Parathyroid adenoma (tissue), 2 donors: ENCODE measurements at regions not wholly inside any gene's neighbourhood (a gene's known extent, or its start where the extent isn't known, plus 50 kb on each side); places are given as distances from the start of the nearest gene placed in this dataset.

Experiments used
- H2AFZ ChIP-seq: fragments of 300-600 bp; sonication (generic); one replicate; pipeline ENCODE4 v1.7.0; 2017; ENCODE audit warnings: antibody characterized with exemption, mild to moderate bottlenecking
- H3K27ac ChIP-seq: fragments of 300-600 bp; sonication (generic); one replicate; pipeline ENCODE4 v1.7.0; 2017
- H3K27me3 ChIP-seq: fragments of 300-600 bp; sonication (generic); one replicate; pipeline ENCODE4 v1.7.0; 2017; ENCODE audit warnings: low read length; ENCODE audit not compliant: control insufficient read depth, insufficient read depth
- H3K36me3 ChIP-seq: fragments of 300-600 bp; sonication (generic); one replicate; pipeline ENCODE4 v1.7.0; 2017; ENCODE audit warnings: low read length; ENCODE audit not compliant: control insufficient read depth, insufficient read depth
- H3K4me1 ChIP-seq: fragments of 300-600 bp; sonication (generic); one replicate; pipeline ENCODE4 v1.7.0; 2017; ENCODE audit warnings: control low read depth
- H3K4me2 ChIP-seq: fragments of 300-600 bp; sonication (generic); one replicate; pipeline ENCODE4 v1.7.0; 2017; ENCODE audit warnings: low read length
- H3K4me3 ChIP-seq: fragments of 300-600 bp; sonication (generic); one replicate; pipeline ENCODE4 v1.7.0; 2017; ENCODE audit warnings: low read depth, low read length
- H3K79me2 ChIP-seq: fragments of 300-600 bp; sonication (generic); one replicate; pipeline ENCODE4 v1.7.0; 2017; ENCODE audit warnings: control low read depth
- H3K9ac ChIP-seq: fragments of 300-600 bp; sonication (generic); one replicate; pipeline ENCODE4 v1.7.0; 2017; ENCODE audit warnings: mild to moderate bottlenecking
- H3K9me3 ChIP-seq: fragments of 300-600 bp; sonication (generic); one replicate; pipeline ENCODE4 v1.7.0; 2017; ENCODE audit warnings: low read length; ENCODE audit not compliant: control insufficient read depth
- TF ChIP-seq, protein P1 (sequence below): fragments of 300-600 bp; sonication (generic); IDR thresholded peaks from one replicate; pipeline ENCODE4 v1.7.0; 2017; ENCODE audit warnings: antibody characterized with exemption, mild to moderate bottlenecking
- donor health status: primary hyperparathyroidism.

DNA sequence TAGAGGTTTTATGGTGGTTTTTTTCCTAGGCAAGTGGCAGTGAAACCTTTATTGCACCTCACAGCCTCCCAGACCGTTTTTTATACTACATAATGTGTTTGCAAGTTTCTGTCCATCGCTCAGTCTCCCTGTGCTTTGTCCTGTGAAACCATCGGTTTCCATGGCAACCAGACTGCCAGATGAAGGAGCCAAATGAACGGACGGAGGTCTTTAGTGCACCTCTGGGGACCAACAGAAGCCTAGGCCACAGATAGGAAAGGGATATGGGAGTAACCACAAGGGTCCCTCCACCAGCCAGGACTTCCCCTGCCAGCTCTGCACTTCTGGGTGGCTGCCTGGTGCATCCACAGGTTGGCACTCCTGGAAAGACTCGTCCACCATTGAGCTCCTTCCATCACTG lies 165.0 kb downstream of the CHST1 start:
- TF ChIP-seq, protein P1, sequence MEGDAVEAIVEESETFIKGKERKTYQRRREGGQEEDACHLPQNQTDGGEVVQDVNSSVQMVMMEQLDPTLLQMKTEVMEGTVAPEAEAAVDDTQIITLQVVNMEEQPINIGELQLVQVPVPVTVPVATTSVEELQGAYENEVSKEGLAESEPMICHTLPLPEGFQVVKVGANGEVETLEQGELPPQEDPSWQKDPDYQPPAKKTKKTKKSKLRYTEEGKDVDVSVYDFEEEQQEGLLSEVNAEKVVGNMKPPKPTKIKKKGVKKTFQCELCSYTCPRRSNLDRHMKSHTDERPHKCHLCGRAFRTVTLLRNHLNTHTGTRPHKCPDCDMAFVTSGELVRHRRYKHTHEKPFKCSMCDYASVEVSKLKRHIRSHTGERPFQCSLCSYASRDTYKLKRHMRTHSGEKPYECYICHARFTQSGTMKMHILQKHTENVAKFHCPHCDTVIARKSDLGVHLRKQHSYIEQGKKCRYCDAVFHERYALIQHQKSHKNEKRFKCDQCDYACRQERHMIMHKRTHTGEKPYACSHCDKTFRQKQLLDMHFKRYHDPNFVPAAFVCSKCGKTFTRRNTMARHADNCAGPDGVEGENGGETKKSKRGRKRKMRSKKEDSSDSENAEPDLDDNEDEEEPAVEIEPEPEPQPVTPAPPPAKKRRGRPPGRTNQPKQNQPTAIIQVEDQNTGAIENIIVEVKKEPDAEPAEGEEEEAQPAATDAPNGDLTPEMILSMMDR = no peak
- no peaks in the 10 kb centered on the region for H3K9me3 ChIP-seq

DNA sequence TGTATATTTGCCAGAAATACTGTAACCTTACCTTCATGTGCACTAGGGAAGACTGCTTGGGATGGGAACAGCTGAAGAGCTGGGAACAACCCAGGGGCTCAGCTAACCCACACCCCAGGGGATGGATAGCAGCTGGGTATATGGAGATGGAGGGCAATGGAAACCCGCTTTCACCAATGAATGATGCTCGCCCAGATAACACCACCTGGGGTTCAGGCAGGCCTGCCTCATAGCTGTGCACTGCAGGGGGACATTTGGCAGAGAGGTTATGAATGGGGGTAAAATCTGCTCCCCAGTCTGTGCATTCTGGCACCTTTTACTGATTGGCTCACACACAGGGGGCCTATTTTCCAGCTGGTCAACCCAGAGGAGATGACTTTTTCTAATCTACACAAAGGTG lies 170.7 kb downstream of the CHST1 start:
- Histone ChIP-seq H3K27me3 (no peaks in the 10 kb centered on the region), H3K4me2 (no peak overlapping the region), H3K9ac (no peak overlapping the region), H3K4me1 (no peaks in the 10 kb centered on the region), H3K27ac (no peak overlapping the region), H3K36me3 (no peaks in the 10 kb centered on the region), H3K79me2 (no peaks in the 10 kb centered on the region), H3K9me3 (no peaks in the 10 kb centered on the region), H2AFZ (no peak overlapping the region), H3K4me3 (no peak overlapping the region)
- TF ChIP-seq, protein P1 = no peak

More for the DNA sequence above, 165.0 kb downstream of the CHST1 start:
- no peak overlapping the region for H2AFZ ChIP-seq
- no peaks in the 10 kb centered on the region for H3K79me2 ChIP-seq
- H3K27me3 ChIP-seq = no peaks in the 10 kb centered on the region
- H3K4me3 ChIP-seq = no peak overlapping the region
- no peak overlapping the region for H3K4me2 ChIP-seq
- H3K36me3 ChIP-seq = no peaks in the 10 kb centered on the region
- H3K4me1 ChIP-seq = no peaks in the 10 kb centered on the region
- H3K9ac ChIP-seq = no peak overlapping the region
- H3K27ac ChIP-seq = no peak overlapping the region

DNA sequence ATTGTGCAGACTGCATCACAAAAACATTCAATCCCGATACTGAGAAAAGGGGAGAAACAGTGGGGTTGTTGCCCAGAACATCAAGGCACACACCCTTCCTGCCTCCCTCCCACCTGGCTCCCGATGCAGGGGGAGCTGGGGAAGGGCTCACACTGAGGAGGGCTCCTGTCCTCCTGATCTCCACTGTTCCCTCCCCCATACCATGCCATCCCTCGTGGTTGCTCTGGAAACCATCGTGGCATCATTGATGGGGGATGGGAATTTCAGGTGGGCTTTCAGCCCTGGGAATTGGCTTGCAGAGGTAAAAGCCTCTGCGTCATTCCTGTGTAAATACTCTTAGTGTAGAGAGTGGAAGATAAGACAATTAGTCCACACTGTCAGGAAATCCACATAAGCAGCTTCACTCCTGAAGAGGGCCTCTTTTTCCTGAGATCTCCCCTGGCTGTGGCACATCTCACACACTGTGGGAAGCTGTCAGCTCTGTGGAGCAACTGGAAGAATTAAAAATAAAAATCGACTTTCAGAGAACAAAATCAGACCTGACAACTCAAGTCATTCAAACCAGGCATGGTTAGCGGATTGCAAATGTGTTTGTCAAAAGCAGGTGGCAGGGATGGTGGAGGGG lies 176.0 kb downstream of the CHST1 start:
- H3K36me3 ChIP-seq = no peaks in the 10 kb centered on the region

DNA sequence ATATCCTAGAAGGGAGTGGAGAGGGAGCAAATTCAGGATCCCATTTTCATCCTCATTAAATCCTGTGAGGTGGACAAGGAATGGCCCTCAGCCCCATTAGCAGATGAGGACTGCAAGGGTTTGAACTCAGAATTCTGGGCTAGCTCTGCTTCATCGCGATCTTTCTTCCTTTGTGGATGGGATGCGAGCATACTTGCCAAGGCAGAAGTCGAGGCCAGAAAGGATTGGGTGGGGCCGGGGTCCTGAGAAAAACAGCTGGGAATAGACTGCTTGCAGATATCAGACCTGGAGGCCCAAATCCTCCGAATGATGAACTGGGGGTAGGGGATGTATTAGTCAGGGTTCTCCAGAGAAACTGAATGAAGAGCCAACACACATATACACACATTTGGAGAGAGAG lies 179.0 kb downstream of the CHST1 start:
- no peaks in the 10 kb centered on the region for H3K79me2 ChIP-seq
- no peak overlapping the region for H3K27ac ChIP-seq
- H3K4me2 ChIP-seq = no peak overlapping the region
- H3K4me1 ChIP-seq = no peaks in the 10 kb centered on the region
- H2AFZ ChIP-seq = no peak overlapping the region
- H3K9me3 ChIP-seq = no peaks in the 10 kb centered on the region
- H3K36me3 ChIP-seq = no peaks in the 10 kb centered on the region
- H3K27me3 ChIP-seq = no peaks in the 10 kb centered on the region
- TF ChIP-seq, protein P1 = no peak
- H3K9ac ChIP-seq = no peak overlapping the region
- no peak overlapping the region for H3K4me3 ChIP-seq

More for the DNA sequence above, 176.0 kb downstream of the CHST1 start:
- no peak overlapping the region for H3K27ac ChIP-seq
- H2AFZ ChIP-seq = no peak overlapping the region
- H3K79me2 ChIP-seq = no peaks in the 10 kb centered on the region
- TF ChIP-seq, protein P1 = no peak
- no peak overlapping the region for H3K4me2 ChIP-seq
- no peaks in the 10 kb centered on the region for H3K27me3 ChIP-seq
- H3K9ac ChIP-seq = no peak overlapping the region
- H3K9me3 ChIP-seq = no peaks in the 10 kb centered on the region
- no peaks in the 10 kb centered on the region for H3K4me1 ChIP-seq
- H3K4me3 ChIP-seq = no peak overlapping the region

DNA sequence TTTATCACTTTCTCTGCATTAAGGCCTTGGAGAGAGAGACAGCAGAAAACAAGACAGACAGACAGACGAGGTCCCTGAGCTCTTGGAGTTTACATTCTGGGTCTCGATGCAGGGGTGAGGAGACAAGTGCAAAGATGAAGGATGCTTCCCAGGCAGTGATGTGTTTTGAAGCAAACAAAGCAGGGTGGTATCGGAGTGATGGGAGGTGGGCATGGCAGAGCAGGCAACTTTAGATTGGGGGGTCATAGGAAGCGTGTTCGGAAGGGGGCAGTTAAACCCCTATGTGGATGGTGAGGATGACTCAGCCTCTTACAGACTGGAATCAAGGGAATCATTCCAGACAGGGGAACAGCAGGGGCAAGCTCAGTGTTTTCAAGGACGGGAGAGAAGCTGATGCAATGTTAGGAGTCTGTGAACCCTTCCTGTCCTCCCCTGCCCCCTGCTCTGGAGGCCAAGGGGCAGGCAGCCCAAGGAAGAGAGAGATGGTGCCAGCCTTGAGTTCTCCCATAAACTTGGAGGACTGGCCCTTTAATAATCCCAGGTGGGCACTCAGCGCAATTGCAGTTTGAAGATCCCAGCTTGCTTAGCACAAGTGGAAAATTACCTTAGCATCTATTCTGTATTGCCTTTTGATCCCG lies 180.2 kb downstream of the CHST1 start:
- H3K36me3 ChIP-seq = no peaks in the 10 kb centered on the region
- no peaks in the 10 kb centered on the region for H3K27me3 ChIP-seq
- TF ChIP-seq, protein P1 = no peak
- no peak overlapping the region for H2AFZ ChIP-seq
- H3K27ac ChIP-seq = no peak overlapping the region
- no peaks in the 10 kb centered on the region for H3K4me1 ChIP-seq
- H3K79me2 ChIP-seq = no peaks in the 10 kb centered on the region
- no peak overlapping the region for H3K9ac ChIP-seq
- H3K4me2 ChIP-seq = no peak overlapping the region
- no peaks in the 10 kb centered on the region for H3K9me3 ChIP-seq
- H3K4me3 ChIP-seq = no peak overlapping the region
